HEK293 (cell line): ENCODE measurements at regions not wholly inside any gene's neighbourhood (a gene's known extent, or its start where the extent isn't known, plus 50 kb on each side); places are given as distances from the start of the nearest gene placed in this dataset.

Source experiments
- CTCF ChIA-PET: fragments of 350-600 bp; formaldehyde crosslinking; extraction: SDS; loops from one replicate; lab custom pipeline; 2021; ENCODE audit warnings: antibody characterized with exemption; lab: Yijun Ruan, JAX
- POLR2A ChIA-PET: fragments of 300-600 bp; formaldehyde crosslinking; extraction: SDS; loops from one replicate; lab custom pipeline; 2020; ENCODE audit warnings: antibody characterized with exemption, inconsistent platforms; lab: Yijun Ruan, JAX
- H3K27ac ChIP-seq: fragments of 200-500 bp; sonication (Bioruptor generic); 2 replicates; pipeline ENCODE4 v1.5.1; 2014; ENCODE audit warnings: low read depth, low read length, control low read depth, inconsistent platforms; ENCODE audit errors: extremely low read depth
- H3K36me3 ChIP-seq, 2 experiments: fragments of 200-500 bp in 1 of 2; sonication (Bioruptor generic) in 1 of 2; 1 replicate in 1 of 2; 2 replicates in 1 of 2; pipeline ENCODE4 v1.5.1; 2014 to 2017; ENCODE audit warnings: inconsistent platforms in 2 of 2, low read length in 2 of 2; ENCODE audit not compliant: control insufficient read depth in 2 of 2, insufficient read depth in 1 of 2
- H3K4me1 ChIP-seq: fragments of 200-500 bp; sonication (Bioruptor generic); 2 replicates; pipeline ENCODE4 v1.5.1; 2014; ENCODE audit warnings: mild to moderate bottlenecking, low read length, inconsistent platforms; ENCODE audit not compliant: control insufficient read depth, insufficient read depth
- H3K4me3 ChIP-seq: 2 replicates; pipeline ENCODE4 v1.5.1; 2011; ENCODE audit warnings: low read depth, mild to moderate bottlenecking, control low read depth, low read length, moderate library complexity
- H3K9me3 ChIP-seq: fragments of 200-500 bp; sonication (Bioruptor generic); 2 replicates; pipeline ENCODE4 v1.5.1; 2014; ENCODE audit warnings: low read depth, low read length, inconsistent platforms; ENCODE audit not compliant: control insufficient read depth, insufficient read depth
- BCL11B ChIP-seq: fragments of 450-650 bp; formaldehyde crosslinking; IDR thresholded peaks from 2 replicates; pipeline ENCODE4 v1.5.1; 2016; ENCODE audit warnings: low read depth, missing biosample characterization, missing genetic modification characterization
- GLI2 ChIP-seq: fragments of 450-650 bp; formaldehyde crosslinking; IDR thresholded peaks from 2 replicates; pipeline ENCODE4; 2017; ENCODE audit warnings: missing biosample characterization, missing genetic modification characterization, low read depth, borderline replicate concordance
- KLF10 ChIP-seq: fragments of 450-650 bp; IDR thresholded peaks from 2 replicates; pipeline ENCODE4 v1.5.1; 2018; ENCODE audit warnings: missing biosample characterization, mild to moderate bottlenecking, missing genetic modification characterization
- KLF7 ChIP-seq: fragments of 450-650 bp; formaldehyde crosslinking; IDR thresholded peaks from 2 replicates; pipeline ENCODE4 v1.5.1; 2016; ENCODE audit warnings: missing biosample characterization, missing genetic modification characterization, borderline replicate concordance
- SP7 ChIP-seq: fragments of 450-650 bp; formaldehyde crosslinking; IDR thresholded peaks from 2 replicates; pipeline ENCODE4 v1.5.1; 2016; ENCODE audit warnings: missing biosample characterization, missing genetic modification characterization
- TSHZ1 ChIP-seq: fragments of 450-650 bp; formaldehyde crosslinking; IDR thresholded peaks from 2 replicates; pipeline ENCODE4 v1.5.1; 2016; ENCODE audit warnings: missing biosample characterization, missing genetic modification characterization, borderline replicate concordance
- ZBTB11 ChIP-seq: fragments of 450-650 bp; formaldehyde crosslinking; conservative IDR thresholded peaks from 2 replicates; pipeline ENCODE4 v1.5.1; 2016; ENCODE audit warnings: low read depth, missing biosample characterization, missing genetic modification characterization
- ZNF223 ChIP-seq: fragments of 450-650 bp; formaldehyde crosslinking; IDR thresholded peaks from 2 replicates; pipeline ENCODE4 v1.5.1; 2016; ENCODE audit warnings: missing biosample characterization, missing genetic modification characterization
- ZNF335 ChIP-seq: fragments of 450-650 bp; formaldehyde crosslinking; conservative IDR thresholded peaks from 2 replicates; pipeline ENCODE4 v1.5.1; 2016; ENCODE audit warnings: missing biosample characterization, missing genetic modification characterization
- ZNF362 ChIP-seq: fragments of 450-650 bp; formaldehyde crosslinking; IDR thresholded peaks from 2 replicates; pipeline ENCODE4 v1.5.1; 2016; ENCODE audit warnings: missing biosample characterization, missing genetic modification characterization
- ZNF366 ChIP-seq: fragments of 450-650 bp; formaldehyde crosslinking; conservative IDR thresholded peaks from 2 replicates; pipeline ENCODE4 v1.5.1; 2016; ENCODE audit warnings: missing biosample characterization, missing genetic modification characterization
- ZNF48 ChIP-seq: fragments of 450-650 bp; formaldehyde crosslinking; IDR thresholded peaks from 2 replicates; pipeline ENCODE4 v1.5.1; 2016; ENCODE audit warnings: missing biosample characterization, missing genetic modification characterization
- ZNF548 ChIP-seq: fragments of 450-650 bp; formaldehyde crosslinking; IDR thresholded peaks from 2 replicates; pipeline ENCODE4 v1.5.1; 2016; ENCODE audit warnings: missing biosample characterization, missing genetic modification characterization
- ZNF549 ChIP-seq: fragments of 450-650 bp; IDR thresholded peaks from 2 replicates; pipeline ENCODE4 v1.5.1; 2018; ENCODE audit warnings: missing biosample characterization, missing genetic modification characterization, mild to moderate bottlenecking, inconsistent platforms, moderate library complexity
- ZNF658 ChIP-seq: fragments of 450-650 bp; formaldehyde crosslinking; IDR thresholded peaks from 2 replicates; pipeline ENCODE4; 2016; ENCODE audit warnings: missing biosample characterization, missing genetic modification characterization
- ZSCAN18 ChIP-seq: fragments of 450-650 bp; formaldehyde crosslinking; IDR thresholded peaks from 2 replicates; pipeline ENCODE4 v1.5.1; 2016; ENCODE audit warnings: missing biosample characterization, missing genetic modification characterization
- ZSCAN30 ChIP-seq: fragments of 450-650 bp; IDR thresholded peaks from 2 replicates; pipeline ENCODE4 v1.5.1; 2018; ENCODE audit warnings: missing biosample characterization, mild to moderate bottlenecking, missing genetic modification characterization, moderate library complexity
- TF ChIP-seq, protein P1 (sequence below): fragments of 450-650 bp; formaldehyde crosslinking; IDR thresholded peaks from 2 replicates; pipeline ENCODE4 v1.5.1; 2017; ENCODE audit warnings: missing biosample characterization, missing genetic modification characterization
- TF ChIP-seq, protein P2 (sequence below): fragments of 450-650 bp; formaldehyde crosslinking; optimal IDR thresholded peaks from 2 replicates; pipeline ENCODE3; 2016; ENCODE audit warnings: missing biosample characterization, mild to moderate bottlenecking, missing genetic modification characterization

DNA sequence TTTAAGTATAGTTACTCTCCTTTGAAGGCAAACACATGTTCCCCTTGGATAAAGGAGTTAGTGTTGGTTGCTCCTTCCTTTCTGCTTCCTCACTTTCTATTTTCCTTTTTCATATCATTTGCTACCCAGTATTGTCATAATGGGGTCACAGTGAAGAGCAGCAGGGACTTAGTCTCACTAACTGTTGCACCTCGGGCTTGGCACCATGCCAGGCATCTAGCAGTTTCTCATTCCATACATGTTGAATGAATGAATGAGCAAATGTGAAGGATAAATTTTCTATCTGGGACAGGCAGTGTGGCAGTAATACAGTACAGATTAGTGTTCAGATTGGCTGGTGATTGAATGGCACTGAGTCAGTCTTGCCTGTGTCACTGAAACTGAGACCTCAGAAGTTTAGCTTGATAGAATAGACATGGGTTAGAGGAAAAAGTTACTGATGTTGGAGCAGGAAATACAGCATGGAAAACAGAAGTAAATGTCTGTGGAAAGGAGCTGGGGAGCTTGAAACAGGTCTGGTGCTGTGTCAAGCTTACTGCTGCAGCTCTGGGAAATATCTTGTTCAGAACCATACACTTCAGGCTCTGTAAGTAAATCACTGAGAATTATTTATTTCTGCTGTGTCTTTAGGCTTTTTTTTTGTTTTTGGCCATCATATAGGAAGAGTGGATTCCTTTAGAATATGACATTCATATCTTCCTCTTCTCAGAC, 55.8 kb upstream of the PITX2 start (continued):
- TF ChIP-seq TSHZ1 = no peak

GRCh38 chr4:110680265-110680664, 57.4 kb upstream of the PITX2 start:
- Histone ChIP-seq H3K4me3 (no peak overlapping the region), H3K36me3 (no peaks in the 10 kb centered on the region), H3K9me3 (no peaks in the 10 kb centered on the region), H3K27ac (no peak overlapping the region), H3K4me1 (no peaks in the 10 kb centered on the region; the same call in 1 of the 2 replicates)
- TF ChIP-seq ZNF548 (no peak), ZNF335 (tag by site-specific recombination) (no peak), ZNF366 (no peak), ZSCAN30 (tag by site-specific recombination) (no peak), ZSCAN18 (tag by site-specific recombination) (no peak), ZNF48 (no peak), ZNF549 (tag by site-specific recombination) (no peak), ZNF658 (tag by site-specific recombination) (no peak), GLI2 (tag by site-specific recombination) (no peak), KLF10 (tag by site-specific recombination) (no peak), ZNF362 (no peak), KLF7 (tag by site-specific recombination) (no peak), ZNF223 (tag by site-specific recombination) (no peak), BCL11B (tag by site-specific recombination) (no peak), ZBTB11 (tag by site-specific recombination) (no peak), SP7 (tag by site-specific recombination) (no peak)
- TF ChIP-seq, protein P1, sequence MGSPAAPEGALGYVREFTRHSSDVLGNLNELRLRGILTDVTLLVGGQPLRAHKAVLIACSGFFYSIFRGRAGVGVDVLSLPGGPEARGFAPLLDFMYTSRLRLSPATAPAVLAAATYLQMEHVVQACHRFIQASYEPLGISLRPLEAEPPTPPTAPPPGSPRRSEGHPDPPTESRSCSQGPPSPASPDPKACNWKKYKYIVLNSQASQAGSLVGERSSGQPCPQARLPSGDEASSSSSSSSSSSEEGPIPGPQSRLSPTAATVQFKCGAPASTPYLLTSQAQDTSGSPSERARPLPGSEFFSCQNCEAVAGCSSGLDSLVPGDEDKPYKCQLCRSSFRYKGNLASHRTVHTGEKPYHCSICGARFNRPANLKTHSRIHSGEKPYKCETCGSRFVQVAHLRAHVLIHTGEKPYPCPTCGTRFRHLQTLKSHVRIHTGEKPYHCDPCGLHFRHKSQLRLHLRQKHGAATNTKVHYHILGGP = no peak
- TF ChIP-seq, protein P2, sequence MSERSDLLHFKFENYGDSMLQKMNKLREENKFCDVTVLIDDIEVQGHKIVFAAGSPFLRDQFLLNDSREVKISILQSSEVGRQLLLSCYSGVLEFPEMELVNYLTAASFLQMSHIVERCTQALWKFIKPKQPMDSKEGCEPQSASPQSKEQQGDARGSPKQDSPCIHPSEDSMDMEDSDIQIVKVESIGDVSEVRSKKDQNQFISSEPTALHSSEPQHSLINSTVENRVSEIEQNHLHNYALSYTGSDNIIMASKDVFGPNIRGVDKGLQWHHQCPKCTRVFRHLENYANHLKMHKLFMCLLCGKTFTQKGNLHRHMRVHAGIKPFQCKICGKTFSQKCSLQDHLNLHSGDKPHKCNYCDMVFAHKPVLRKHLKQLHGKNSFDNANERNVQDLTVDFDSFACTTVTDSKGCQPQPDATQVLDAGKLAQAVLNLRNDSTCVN (tag by site-specific recombination) = no peak
- CTCF ChIA-PET = no interaction called here
- POLR2A ChIA-PET = no interaction called here
